GM23248 (cell line): ENCODE measurements at regions not wholly inside any gene's neighbourhood (a gene's known extent, or its start where the extent isn't known, plus 50 kb on each side); places are given as distances from the start of the nearest gene placed in this dataset.

Experiments
- DNase-seq: peaks from one replicate; pipeline ENCODE4 v3.0.0-alpha.2; 2015
- H2AFZ ChIP-seq: fragments of 200-600 bp; sonication (generic); 2 replicates; pipeline ENCODE4 v1.6.1; 2016; ENCODE audit warnings: antibody characterized with exemption
- H3F3A ChIP-seq: fragments of 200-600 bp; sonication (generic); 2 replicates; pipeline ENCODE4 v1.6.1; 2016; ENCODE audit warnings: mild to moderate bottlenecking, antibody characterized with exemption, mixed run types; ENCODE audit not compliant: insufficient read depth
- H3K27ac ChIP-seq: fragments of 200-600 bp; sonication (generic); 2 replicates; pipeline ENCODE4 v1.5.1; 2016; ENCODE audit warnings: mild to moderate bottlenecking
- H3K27me3 ChIP-seq: fragments of 200-600 bp; sonication (generic); replicated peaks from 2 replicates; pipeline ENCODE4 v1.6.1; 2016; ENCODE audit warnings: mild to moderate bottlenecking; ENCODE audit not compliant: insufficient read depth
- H3K36me3 ChIP-seq: fragments of 200-600 bp; sonication (generic); 2 replicates; pipeline ENCODE4 v1.6.1; 2016; ENCODE audit warnings: low read depth, mild to moderate bottlenecking
- H3K4me1 ChIP-seq: fragments of 200-600 bp; sonication (generic); 2 replicates; pipeline ENCODE4 v1.6.1; 2016; ENCODE audit warnings: mild to moderate bottlenecking; ENCODE audit not compliant: insufficient read depth
- H3K4me2 ChIP-seq: fragments of 200-600 bp; sonication (generic); one replicate; pipeline ENCODE4 v1.6.1; 2016; ENCODE audit warnings: mild to moderate bottlenecking; ENCODE audit not compliant: unreplicated experiment
- H3K4me3 ChIP-seq: fragments of 200-600 bp; sonication (generic); 2 replicates; pipeline ENCODE4 v1.5.1; 2016; ENCODE audit warnings: mild to moderate bottlenecking
- H3K79me2 ChIP-seq: fragments of 200-600 bp; sonication (generic); 2 replicates; pipeline ENCODE4 v1.6.1; 2016; ENCODE audit warnings: mild to moderate bottlenecking; ENCODE audit not compliant: insufficient read depth
- H3K9ac ChIP-seq: fragments of 200-600 bp; sonication (generic); 2 replicates; pipeline ENCODE4 v1.6.1; 2016; ENCODE audit warnings: mild to moderate bottlenecking
- H3K9me2 ChIP-seq: fragments of 200-600 bp; sonication (generic); 2 replicates; pipeline ENCODE4 v1.6.1; 2016; ENCODE audit warnings: mixed run types, mild to moderate bottlenecking, moderate library complexity; ENCODE audit not compliant: insufficient read depth
- H3K9me3 ChIP-seq: fragments of 200-600 bp; sonication (generic); one replicate; pipeline ENCODE4 v1.6.1; 2017; ENCODE audit warnings: low read depth
- H4K20me1 ChIP-seq: fragments of 200-600 bp; sonication (generic); 2 replicates; pipeline ENCODE4 v1.6.0; 2016; ENCODE audit not compliant: insufficient read depth
- EZH2 ChIP-seq: fragments of 200-600 bp; sonication (generic); IDR thresholded peaks from 2 replicates; pipeline ENCODE4 v1.6.1; 2018; ENCODE audit warnings: antibody characterized with exemption, mild to moderate bottlenecking; ENCODE audit not compliant: insufficient read depth, poor library complexity, severe bottlenecking
- EZH2phosphoT487 ChIP-seq: fragments of 200-600 bp; sonication (generic); IDR thresholded peaks from 2 replicates; pipeline ENCODE4 v1.6.1; 2018; ENCODE audit warnings: antibody characterized with exemption, moderate library complexity, mild to moderate bottlenecking, low read depth; ENCODE audit not compliant: insufficient read depth
- WGBS, 2 experiments: methylation state at CpG; one replicate each; pipeline ENCODE4 v1.1.6; 2015 to 2017; ENCODE audit warnings: low lambda C conversion rate in 2 of 2, low coverage in 1 of 2; ENCODE audit errors: missing lambda C conversion rate in 2 of 2; 5-methylcytosine and 5-hydroxymethylcytosine counted together
- in situ Hi-C: fragments of 300-500 bp; cut with MboI; formaldehyde crosslinking; loops from 2 replicates; pipeline ENCODE4 v1.15.0; 2020

DNA sequence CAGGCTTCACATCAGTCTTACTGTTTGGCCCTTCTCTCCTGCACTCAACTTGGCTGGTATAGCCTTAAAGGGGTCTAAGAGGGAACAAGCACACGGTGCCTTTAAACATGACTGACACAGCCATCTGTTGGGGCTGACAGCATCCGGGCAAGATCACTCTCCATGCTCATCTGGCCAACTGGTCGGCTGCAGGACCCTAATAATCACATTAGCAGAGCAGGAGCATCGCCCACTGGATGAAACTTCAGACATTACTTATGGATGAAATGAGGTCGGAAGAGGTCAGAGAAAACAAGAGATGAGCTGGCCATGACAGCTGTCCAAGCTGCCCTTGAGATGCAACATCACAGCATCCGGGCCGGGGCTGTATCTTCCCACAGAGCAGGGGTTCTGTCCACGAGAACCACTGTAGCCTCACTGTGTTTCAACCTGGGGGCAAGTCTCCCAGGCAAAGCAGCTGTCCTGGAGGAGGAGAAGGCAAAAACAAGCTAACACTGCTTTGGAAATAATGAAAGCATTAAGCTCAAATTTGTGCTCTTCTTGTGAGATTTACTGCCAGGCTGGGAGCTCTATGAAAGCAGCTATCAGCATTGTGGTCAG lies 94.4 kb upstream of the TTC29 start:
- Histone ChIP-seq H3K9ac (no peak overlapping the region), H3K79me2 (no peaks in the 10 kb centered on the region), H3K9me2 (no peaks in the 10 kb centered on the region), H2AFZ (no peak overlapping the region), H3K4me2 (no peak overlapping the region), H3K4me1 (no peaks in the 10 kb centered on the region; the same call in 1 of the 2 replicates), H3K27ac (no peak overlapping the region), H4K20me1 (no peaks in the 10 kb centered on the region), H3F3A (no peaks in the 10 kb centered on the region), H3K9me3 (no peaks in the 10 kb centered on the region), H3K36me3 (no peaks in the 10 kb centered on the region), H3K4me3 (no peak overlapping the region), H3K27me3 (peaks cover 7% of the 10 kb centered on the region; the same call in 1 of the 2 replicates)
- 65 to 67% methylated on average over 8 of the region's 8 CpGs for WGBS, 2 experiments
- no peak for DNase-seq
- in situ Hi-C loops = no loop called here
- TF ChIP-seq EZH2 = no peak
- no peak for TF ChIP-seq EZH2phosphoT487

DNA sequence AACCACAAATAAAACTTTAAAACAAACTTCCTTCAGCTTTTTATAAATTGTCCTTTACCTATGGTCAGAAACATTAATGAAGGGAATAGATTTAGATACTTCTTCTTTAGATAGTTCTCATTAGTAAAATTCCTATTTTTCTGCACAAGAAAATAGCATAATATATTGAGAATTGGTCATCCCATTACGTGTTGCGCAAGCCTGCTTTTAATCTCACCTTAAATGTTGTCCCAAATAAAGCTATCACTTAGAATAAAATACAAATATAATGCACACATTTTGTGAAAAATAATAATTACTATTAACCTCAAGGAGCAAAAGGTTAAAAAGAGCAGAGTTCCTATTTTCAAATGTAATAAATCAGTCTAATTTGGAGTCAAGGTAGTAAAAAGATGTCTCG lies 95.2 kb upstream of the TTC29 start:
- DNase-seq = no peak
- WGBS, 2 experiments = 74 to 86% methylated on average over 3 of the region's 3 CpGs

DNA sequence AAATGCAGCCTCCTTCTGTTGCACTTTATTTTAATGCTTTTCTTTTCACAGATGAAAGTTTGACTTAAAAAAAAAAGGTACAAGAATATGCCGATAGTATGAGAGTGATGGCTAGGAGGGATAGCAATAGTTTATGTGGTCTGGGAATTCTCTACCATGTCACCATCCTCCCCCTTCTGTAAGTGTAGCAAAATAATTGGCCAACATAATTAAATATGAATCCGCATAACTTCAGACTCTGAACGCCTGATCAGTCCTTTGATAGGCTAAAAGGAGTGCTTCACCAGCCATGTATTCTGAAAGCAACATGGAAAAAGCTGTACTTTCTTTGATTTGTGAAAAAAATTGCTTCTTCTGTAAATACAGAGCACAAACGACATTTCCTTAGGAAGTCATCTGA lies 95.7 kb upstream of the TTC29 start:
- Histone ChIP-seq H3K9ac (no peak overlapping the region), H3K4me1 (no peaks in the 10 kb centered on the region), H3K27ac (no peak overlapping the region), H3K9me2 (no peaks in the 10 kb centered on the region), H3K79me2 (no peaks in the 10 kb centered on the region), H3F3A (no peaks in the 10 kb centered on the region), H3K36me3 (no peaks in the 10 kb centered on the region), H4K20me1 (no peaks in the 10 kb centered on the region), H3K27me3 (peaks cover 7% of the 10 kb centered on the region; the same call in 1 of the 2 replicates), H3K9me3 (no peaks in the 10 kb centered on the region), H3K4me3 (no peak overlapping the region), H2AFZ (no peak overlapping the region), H3K4me2 (no peak overlapping the region)
- 29 to 30% methylated on average over 4 of the region's 4 CpGs for WGBS, 2 experiments
- in situ Hi-C loops = no loop called here
- DNase-seq = no peak
- TF ChIP-seq EZH2phosphoT487 (no peak), EZH2 (no peak)

More for the DNA sequence above, 95.2 kb upstream of the TTC29 start:
- Histone ChIP-seq H3K27me3 (peaks cover 7% of the 10 kb centered on the region; the same call in 1 of the 2 replicates), H3K9me3 (no peaks in the 10 kb centered on the region), H3K79me2 (no peaks in the 10 kb centered on the region), H3K9me2 (no peaks in the 10 kb centered on the region), H3K4me3 (no peak overlapping the region), H3K27ac (no peak overlapping the region), H2AFZ (no peak overlapping the region), H3K36me3 (no peaks in the 10 kb centered on the region), H3K9ac (no peak overlapping the region), H3K4me2 (no peak overlapping the region), H3F3A (no peaks in the 10 kb centered on the region), H3K4me1 (no peaks in the 10 kb centered on the region), H4K20me1 (no peaks in the 10 kb centered on the region)
- TF ChIP-seq EZH2phosphoT487 = no peak
- TF ChIP-seq EZH2 = no peak
- in situ Hi-C loops = no loop called here

DNA sequence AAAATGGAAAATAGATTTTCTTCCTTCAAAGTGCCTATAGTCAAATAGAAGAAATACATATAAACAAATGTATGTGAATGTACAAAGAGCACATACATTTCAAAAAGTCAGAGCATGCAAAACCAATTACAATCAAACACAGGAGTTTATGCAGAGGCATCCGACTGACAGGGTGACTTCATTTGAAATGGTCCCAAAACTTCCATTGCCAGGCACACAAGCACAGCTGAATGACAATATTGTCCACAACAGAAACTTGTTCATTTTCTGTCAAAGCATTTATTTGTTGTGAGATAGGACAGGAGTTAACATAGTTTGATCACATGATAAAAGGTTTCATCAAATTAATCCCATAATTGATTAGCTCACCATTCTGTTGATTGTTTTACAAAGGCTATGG lies 96.4 kb upstream of the TTC29 start:
- no peaks in the 10 kb centered on the region for H3K9me3 ChIP-seq
- H4K20me1 ChIP-seq = no peaks in the 10 kb centered on the region
- H3K4me2 ChIP-seq = no peak overlapping the region
- H3K79me2 ChIP-seq = no peaks in the 10 kb centered on the region
- H3K4me1 ChIP-seq = no peaks in the 10 kb centered on the region
- no peak for TF ChIP-seq EZH2phosphoT487
- TF ChIP-seq EZH2 = no peak
- no peak for DNase-seq
- H3K4me3 ChIP-seq = no peak overlapping the region
- no peak overlapping the region for H3K27ac ChIP-seq
- no peaks in the 10 kb centered on the region for H3K36me3 ChIP-seq
- H3F3A ChIP-seq = no peaks in the 10 kb centered on the region
- H3K27me3 ChIP-seq = peaks cover 7% of the 10 kb centered on the region; the same call in 1 of the 2 replicates
- no peak overlapping the region for H2AFZ ChIP-seq
- in situ Hi-C loops = no loop called here
- no peaks in the 10 kb centered on the region for H3K9me2 ChIP-seq
- H3K9ac ChIP-seq = no peak overlapping the region
- 14 to 17% methylated on average over 1 of the region's 1 CpG for WGBS, 2 experiments

DNA sequence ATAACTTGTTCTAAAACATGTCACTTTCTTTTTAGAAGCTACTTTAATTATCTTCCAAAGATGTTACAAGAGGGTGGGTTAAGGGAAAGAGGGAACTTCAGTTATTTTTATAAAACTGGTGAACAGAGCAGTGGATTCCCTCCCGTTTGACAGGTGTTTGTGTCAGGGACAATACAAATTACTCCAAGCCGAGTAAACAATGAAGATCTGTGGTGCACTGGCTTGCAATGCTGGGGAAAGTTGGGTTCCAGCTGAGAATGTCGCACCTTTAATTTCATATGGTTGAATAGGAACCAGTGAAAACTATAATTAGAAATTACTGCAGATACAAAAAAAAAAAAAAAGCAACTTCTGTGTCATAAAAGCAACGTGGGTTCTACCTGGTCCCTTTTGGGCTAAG lies 98.6 kb upstream of the TTC29 start:
- no peaks in the 10 kb centered on the region for H3K9me2 ChIP-seq
- DNase-seq = no peak
- 3 to 7% methylated on average over 4 of the region's 4 CpGs for WGBS, 2 experiments
- no peaks in the 10 kb centered on the region for H4K20me1 ChIP-seq
- H3K27ac ChIP-seq = no peak overlapping the region
- H3K27me3 ChIP-seq = peaks cover 7% of the 10 kb centered on the region; the same call in 1 of the 2 replicates
- H3K9ac ChIP-seq = no peak overlapping the region
- H3K4me3 ChIP-seq = no peak overlapping the region
- H3K36me3 ChIP-seq = no peaks in the 10 kb centered on the region
- H2AFZ ChIP-seq = no peak overlapping the region
- H3K4me2 ChIP-seq = no peak overlapping the region
- in situ Hi-C loops = no loop called here
- TF ChIP-seq EZH2 (no peak), EZH2phosphoT487 (no peak)
- no peaks in the 10 kb centered on the region for H3K4me1 ChIP-seq
- no peaks in the 10 kb centered on the region for H3K9me3 ChIP-seq
- H3F3A ChIP-seq = no peaks in the 10 kb centered on the region
- H3K79me2 ChIP-seq = no peaks in the 10 kb centered on the region
